Gastrocnemius medialis (tissue), 4 donors: ENCODE measurements at regions not wholly inside any gene's neighbourhood (a gene's known extent, or its start where the extent isn't known, plus 50 kb on each side); places are given as distances from the start of the nearest gene placed in this dataset.

ENCODE experiments used
- CTCF ChIP-seq, 5 experiments: fragments of 450-650 bp in 3 of 5; fragments of 200-600 bp in 2 of 5; sonication (generic) in 2 of 5; IDR thresholded peaks in 4 of 5; conservative IDR thresholded peaks in 1 of 5; 1 replicate in 4 of 5; 2 replicates in 1 of 5; pipeline ENCODE4 v1.5.1; 2016 to 2019; ENCODE audit warnings: antibody characterized with exemption in 5 of 5, mild to moderate bottlenecking in 3 of 5, moderate library complexity in 3 of 5
- POLR2A ChIP-seq, 2 donors: fragments of 450-650 bp; IDR thresholded peaks; one replicate each; pipeline ENCODE4 v1.6.1; 2017; ENCODE audit warnings: antibody characterized with exemption in 2 of 2, mild to moderate bottlenecking in 2 of 2, moderate library complexity in 2 of 2

- TF ChIP-seq CTCF (IDR thresholded peaks at IDR 0.05 in 4 of 5, conservative IDR thresholded peaks at IDR 0.05 in 1 of 5) (no peak), POLR2A (IDR thresholded peaks at IDR 0.05) (no peak)
These were observed 398.3 kb upstream of the FAM47C start for GRCh38 chrX:36609616-36610585.
